Parathyroid adenoma (tissue), 2 donors: ENCODE measurements at regions not wholly inside any gene's neighbourhood (a gene's known extent, or its start where the extent isn't known, plus 50 kb on each side); places are given as distances from the start of the nearest gene placed in this dataset.

ENCODE experiments used
- H2AFZ ChIP-seq: fragments of 300-600 bp; sonication (generic); one replicate; pipeline ENCODE4 v1.7.0; 2017; ENCODE audit warnings: antibody characterized with exemption, mild to moderate bottlenecking
- H3K27ac ChIP-seq: fragments of 300-600 bp; sonication (generic); one replicate; pipeline ENCODE4 v1.7.0; 2017
- H3K27me3 ChIP-seq: fragments of 300-600 bp; sonication (generic); one replicate; pipeline ENCODE4 v1.7.0; 2017; ENCODE audit warnings: low read length; ENCODE audit not compliant: control insufficient read depth, insufficient read depth
- H3K36me3 ChIP-seq: fragments of 300-600 bp; sonication (generic); one replicate; pipeline ENCODE4 v1.7.0; 2017; ENCODE audit warnings: low read length; ENCODE audit not compliant: control insufficient read depth, insufficient read depth
- H3K4me1 ChIP-seq: fragments of 300-600 bp; sonication (generic); one replicate; pipeline ENCODE4 v1.7.0; 2017; ENCODE audit warnings: control low read depth
- H3K4me2 ChIP-seq: fragments of 300-600 bp; sonication (generic); one replicate; pipeline ENCODE4 v1.7.0; 2017; ENCODE audit warnings: low read length
- H3K4me3 ChIP-seq: fragments of 300-600 bp; sonication (generic); one replicate; pipeline ENCODE4 v1.7.0; 2017; ENCODE audit warnings: low read depth, low read length
- H3K79me2 ChIP-seq: fragments of 300-600 bp; sonication (generic); one replicate; pipeline ENCODE4 v1.7.0; 2017; ENCODE audit warnings: control low read depth
- H3K9ac ChIP-seq: fragments of 300-600 bp; sonication (generic); one replicate; pipeline ENCODE4 v1.7.0; 2017; ENCODE audit warnings: mild to moderate bottlenecking
- H3K9me3 ChIP-seq: fragments of 300-600 bp; sonication (generic); one replicate; pipeline ENCODE4 v1.7.0; 2017; ENCODE audit warnings: low read length; ENCODE audit not compliant: control insufficient read depth
- TF ChIP-seq, protein P1 (sequence below): fragments of 300-600 bp; sonication (generic); IDR thresholded peaks from one replicate; pipeline ENCODE4 v1.7.0; 2017; ENCODE audit warnings: antibody characterized with exemption, mild to moderate bottlenecking
- donor health status: primary hyperparathyroidism.

DNA sequence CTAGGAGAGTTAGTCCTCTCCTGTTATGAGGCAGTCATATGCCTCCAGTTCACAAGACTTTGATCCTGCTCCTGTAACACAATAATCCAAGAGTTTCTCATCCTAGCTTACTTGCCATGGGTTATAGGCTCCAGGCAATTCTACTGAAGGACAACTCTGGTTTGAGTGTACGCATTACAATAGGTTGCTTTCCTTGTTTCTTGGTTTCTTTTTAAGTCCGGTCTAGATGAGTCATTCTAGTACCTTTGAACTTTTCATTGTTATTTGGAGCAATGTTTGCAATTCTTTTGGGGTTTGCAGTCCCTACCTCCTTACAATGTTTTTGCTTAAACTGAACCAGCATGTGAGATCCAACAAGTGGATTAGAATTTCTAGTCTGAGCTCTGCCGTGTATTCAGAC, 109.1 kb downstream of the ANAPC4 start:
- no peaks in the 10 kb centered on the region for H3K79me2 ChIP-seq
- no peak overlapping the region for H3K4me2 ChIP-seq
- no peaks in the 10 kb centered on the region for H3K4me1 ChIP-seq
- H2AFZ ChIP-seq: no peak overlapping the region
- no peak overlapping the region for H3K4me3 ChIP-seq
- no peaks in the 10 kb centered on the region for H3K9me3 ChIP-seq
- TF ChIP-seq, protein P1, sequence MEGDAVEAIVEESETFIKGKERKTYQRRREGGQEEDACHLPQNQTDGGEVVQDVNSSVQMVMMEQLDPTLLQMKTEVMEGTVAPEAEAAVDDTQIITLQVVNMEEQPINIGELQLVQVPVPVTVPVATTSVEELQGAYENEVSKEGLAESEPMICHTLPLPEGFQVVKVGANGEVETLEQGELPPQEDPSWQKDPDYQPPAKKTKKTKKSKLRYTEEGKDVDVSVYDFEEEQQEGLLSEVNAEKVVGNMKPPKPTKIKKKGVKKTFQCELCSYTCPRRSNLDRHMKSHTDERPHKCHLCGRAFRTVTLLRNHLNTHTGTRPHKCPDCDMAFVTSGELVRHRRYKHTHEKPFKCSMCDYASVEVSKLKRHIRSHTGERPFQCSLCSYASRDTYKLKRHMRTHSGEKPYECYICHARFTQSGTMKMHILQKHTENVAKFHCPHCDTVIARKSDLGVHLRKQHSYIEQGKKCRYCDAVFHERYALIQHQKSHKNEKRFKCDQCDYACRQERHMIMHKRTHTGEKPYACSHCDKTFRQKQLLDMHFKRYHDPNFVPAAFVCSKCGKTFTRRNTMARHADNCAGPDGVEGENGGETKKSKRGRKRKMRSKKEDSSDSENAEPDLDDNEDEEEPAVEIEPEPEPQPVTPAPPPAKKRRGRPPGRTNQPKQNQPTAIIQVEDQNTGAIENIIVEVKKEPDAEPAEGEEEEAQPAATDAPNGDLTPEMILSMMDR: no peak
- H3K27ac ChIP-seq: no peak overlapping the region
- no peak overlapping the region for H3K9ac ChIP-seq
- H3K36me3 ChIP-seq: no peaks in the 10 kb centered on the region
- H3K27me3 ChIP-seq: no peaks in the 10 kb centered on the region

DNA sequence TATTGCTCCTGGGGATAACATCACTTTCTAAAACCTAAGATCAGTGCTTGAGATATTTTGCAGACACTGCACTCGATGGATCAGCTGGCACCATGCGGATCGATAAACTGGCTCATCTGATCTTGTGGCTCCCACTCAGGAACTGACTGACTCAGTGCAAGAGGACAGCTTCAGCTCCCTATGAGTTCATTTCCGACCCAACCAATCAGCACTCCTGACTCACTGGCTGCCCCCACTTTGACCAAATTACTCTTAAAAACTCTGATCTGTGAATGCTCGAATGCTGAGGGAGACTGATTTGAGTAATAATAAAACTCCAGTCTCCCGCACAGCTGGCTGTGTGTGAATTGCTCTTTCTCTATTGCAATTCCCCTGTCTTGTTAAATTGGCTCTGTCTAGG, 110.1 kb downstream of the ANAPC4 start:
- H2AFZ ChIP-seq: no peak overlapping the region
- H3K27me3 ChIP-seq: no peaks in the 10 kb centered on the region
- no peaks in the 10 kb centered on the region for H3K4me1 ChIP-seq
- no peak overlapping the region for H3K27ac ChIP-seq
- no peak overlapping the region for H3K9ac ChIP-seq
- TF ChIP-seq, protein P1: no peak
- no peak overlapping the region for H3K4me3 ChIP-seq
- H3K4me2 ChIP-seq: no peak overlapping the region
- H3K9me3 ChIP-seq: no peaks in the 10 kb centered on the region
- H3K79me2 ChIP-seq: no peaks in the 10 kb centered on the region
- H3K36me3 ChIP-seq: no peaks in the 10 kb centered on the region

DNA sequence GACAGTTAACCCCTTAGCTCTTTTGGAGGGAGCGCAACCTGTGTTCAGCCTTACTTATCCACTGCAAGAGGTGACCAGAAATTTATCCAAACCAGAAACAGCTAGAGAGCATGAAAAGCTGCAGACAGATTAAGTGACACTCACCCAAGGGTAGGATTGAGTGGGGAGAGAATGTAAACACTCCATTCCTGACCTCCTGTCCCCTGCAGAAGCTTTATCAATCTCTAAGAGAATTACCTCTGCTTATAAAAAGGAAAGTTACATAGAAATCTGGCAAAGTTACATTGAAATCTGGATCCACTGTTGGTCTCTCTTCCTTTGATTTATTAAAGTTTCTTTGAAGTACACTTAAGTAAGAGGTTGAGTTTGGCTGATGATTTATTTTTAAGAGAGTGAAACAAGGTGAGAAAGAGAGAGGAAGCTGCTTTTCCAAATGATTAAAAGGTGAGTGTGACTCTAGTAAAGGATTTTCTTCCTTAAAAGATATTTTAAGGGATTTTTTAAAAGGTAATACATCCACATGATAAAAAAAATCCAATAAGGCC, 112.3 kb downstream of the ANAPC4 start:
- no peak overlapping the region for H3K27ac ChIP-seq
- H2AFZ ChIP-seq: no peak overlapping the region
- H3K4me3 ChIP-seq: no peak overlapping the region
- H3K9me3 ChIP-seq: no peaks in the 10 kb centered on the region
- H3K4me1 ChIP-seq: no peaks in the 10 kb centered on the region
- TF ChIP-seq, protein P1: no peak
- H3K27me3 ChIP-seq: no peaks in the 10 kb centered on the region
- no peaks in the 10 kb centered on the region for H3K36me3 ChIP-seq
- no peaks in the 10 kb centered on the region for H3K79me2 ChIP-seq
- no peak overlapping the region for H3K4me2 ChIP-seq
- H3K9ac ChIP-seq: no peak overlapping the region

DNA sequence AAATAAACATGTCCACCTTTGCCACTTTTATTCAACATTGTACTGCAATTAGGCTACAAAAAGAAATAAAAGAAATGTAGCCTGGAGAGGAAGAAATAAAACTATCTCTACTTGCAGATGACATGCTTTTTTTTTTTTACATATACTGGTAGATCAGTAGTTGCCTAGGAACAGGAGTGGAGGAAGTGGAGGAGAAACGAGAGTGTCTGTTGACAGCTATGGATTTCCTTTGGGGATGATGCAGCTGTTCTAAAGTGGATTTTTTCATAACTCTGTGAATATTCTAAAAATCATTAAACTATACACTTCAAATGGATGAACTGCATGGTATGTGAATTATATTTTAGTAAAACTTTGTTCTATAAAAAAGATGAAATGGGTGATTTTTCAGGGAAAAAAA, 116.4 kb downstream of the ANAPC4 start:
- no peak overlapping the region for H3K4me3 ChIP-seq
- H3K4me1 ChIP-seq: no peaks in the 10 kb centered on the region
- no peaks in the 10 kb centered on the region for H3K9me3 ChIP-seq

DNA sequence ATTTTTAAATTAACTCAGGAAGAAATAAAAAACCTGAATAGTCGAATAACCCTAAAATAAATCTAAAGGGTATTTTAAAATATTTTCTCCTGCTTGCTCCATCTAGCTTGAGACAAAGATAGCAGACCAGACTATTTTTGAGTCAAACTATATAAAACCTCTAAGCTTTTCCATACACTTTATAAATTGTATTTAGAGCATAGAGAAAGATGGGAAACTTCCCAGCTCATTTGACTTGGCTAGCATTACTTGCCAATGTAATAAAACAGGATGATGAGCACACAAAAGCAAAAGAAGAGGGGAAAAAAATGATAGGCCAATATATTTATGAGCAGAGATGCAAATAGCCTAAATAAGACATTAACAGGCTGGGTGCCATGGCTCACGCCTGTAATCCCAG, 117.1 kb downstream of the ANAPC4 start:
- H3K4me2 ChIP-seq: no peak overlapping the region
- no peaks in the 10 kb centered on the region for H3K79me2 ChIP-seq
- H3K27me3 ChIP-seq: no peaks in the 10 kb centered on the region
- no peak overlapping the region for H3K4me3 ChIP-seq
- no peak overlapping the region for H3K27ac ChIP-seq
- TF ChIP-seq, protein P1: no peak
- no peaks in the 10 kb centered on the region for H3K36me3 ChIP-seq
- no peaks in the 10 kb centered on the region for H3K9me3 ChIP-seq
- no peak overlapping the region for H3K9ac ChIP-seq
- H3K4me1 ChIP-seq: no peaks in the 10 kb centered on the region
- H2AFZ ChIP-seq: no peak overlapping the region

More for the DNA sequence above, 116.4 kb downstream of the ANAPC4 start:
- H3K27ac ChIP-seq: no peak overlapping the region
- H3K9ac ChIP-seq: no peak overlapping the region
- H3K27me3 ChIP-seq: no peaks in the 10 kb centered on the region
- H3K79me2 ChIP-seq: no peaks in the 10 kb centered on the region
- H2AFZ ChIP-seq: no peak overlapping the region
- no peak overlapping the region for H3K4me2 ChIP-seq
- no peaks in the 10 kb centered on the region for H3K36me3 ChIP-seq
- TF ChIP-seq, protein P1: no peak
